NCI-H128 (cell line): ENCODE measurements at regions not wholly inside any gene's neighbourhood (a gene's known extent, or its start where the extent isn't known, plus 50 kb on each side); places are given as distances from the start of the nearest gene placed in this dataset.

Experiments used
- DNase-seq: peaks from one replicate; lab custom pipeline; 2025; ENCODE audit not compliant: unreplicated experiment; lab: John Stamatoyannopoulos, UW

GRCh38 chr22:26891429-26891828 is 234.0 kb downstream of the MIAT start:
- DNase-seq, result no peak

GRCh38 chr22:26892166-26893041 is 235.0 kb downstream of the MIAT start:
- peak; percentile 46 for DNase-seq

GRCh38 chr22:26893173-26894110 is 236.1 kb downstream of the MIAT start:
- peak; percentile 51 for DNase-seq

- no peak for DNase-seq
These were observed 237.0 kb downstream of the MIAT start for GRCh38 chr22:26894362-26894761.

- no peak for DNase-seq
These were observed 237.5 kb downstream of the MIAT start for GRCh38 chr22:26894766-26895485.

GRCh38 chr22:26897384-26897783 is 240.0 kb downstream of the MIAT start:
- no peak for DNase-seq

DNA sequence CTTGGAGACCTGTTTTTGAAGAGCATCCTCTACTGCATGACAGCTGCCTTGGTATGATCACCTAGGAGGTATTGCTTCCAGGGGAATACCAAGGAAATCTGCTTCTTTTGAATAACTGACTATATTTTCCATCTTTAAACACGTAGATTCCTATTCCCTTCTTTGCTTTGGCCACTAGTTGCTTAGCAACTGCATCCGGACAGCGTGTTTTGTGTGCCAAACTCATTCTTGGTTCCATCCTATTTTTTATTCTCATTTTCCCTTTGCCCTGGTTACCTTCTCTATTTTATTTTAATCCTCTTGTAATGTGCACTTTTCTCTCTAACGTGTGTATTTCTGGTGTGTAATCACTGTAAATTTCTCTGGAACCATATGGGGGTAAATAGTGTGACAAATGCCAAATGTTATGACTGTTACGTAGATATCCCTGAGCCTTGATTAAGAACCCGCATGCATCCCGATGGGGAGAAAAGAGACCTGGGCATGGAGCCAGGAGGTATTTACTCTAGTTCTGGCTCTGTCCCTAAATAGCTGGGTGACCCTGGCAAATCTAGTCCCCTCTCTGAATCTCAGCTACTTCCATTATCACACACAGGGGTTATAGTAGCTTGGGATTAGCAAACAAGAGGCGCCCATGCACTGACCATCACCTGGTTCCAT is 241.7 kb downstream of the MIAT start:
- no peak for DNase-seq

DNA sequence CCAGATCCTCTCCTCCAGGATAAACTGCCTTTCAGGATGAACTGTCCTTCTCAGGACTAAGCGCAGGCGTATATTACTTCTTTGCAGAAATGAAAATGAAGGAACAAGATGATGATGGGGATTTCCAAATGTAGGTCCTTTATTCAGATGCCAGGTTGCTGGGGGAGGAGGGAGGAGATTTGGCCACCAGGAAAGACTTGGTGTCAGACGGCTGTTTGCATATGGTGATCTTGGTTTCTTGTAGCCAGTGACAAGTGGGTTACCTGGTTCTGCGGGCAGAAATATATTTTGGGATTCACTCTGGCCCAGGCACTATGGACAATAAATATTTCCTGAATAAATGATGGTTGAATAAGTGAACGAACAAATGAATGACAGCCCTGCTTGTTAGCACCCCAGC is 243.4 kb downstream of the MIAT start:
- DNase-seq, result no peak

- no peak for DNase-seq
These were observed 243.9 kb downstream of the MIAT start for GRCh38 chr22:26901198-26901816.

DNA sequence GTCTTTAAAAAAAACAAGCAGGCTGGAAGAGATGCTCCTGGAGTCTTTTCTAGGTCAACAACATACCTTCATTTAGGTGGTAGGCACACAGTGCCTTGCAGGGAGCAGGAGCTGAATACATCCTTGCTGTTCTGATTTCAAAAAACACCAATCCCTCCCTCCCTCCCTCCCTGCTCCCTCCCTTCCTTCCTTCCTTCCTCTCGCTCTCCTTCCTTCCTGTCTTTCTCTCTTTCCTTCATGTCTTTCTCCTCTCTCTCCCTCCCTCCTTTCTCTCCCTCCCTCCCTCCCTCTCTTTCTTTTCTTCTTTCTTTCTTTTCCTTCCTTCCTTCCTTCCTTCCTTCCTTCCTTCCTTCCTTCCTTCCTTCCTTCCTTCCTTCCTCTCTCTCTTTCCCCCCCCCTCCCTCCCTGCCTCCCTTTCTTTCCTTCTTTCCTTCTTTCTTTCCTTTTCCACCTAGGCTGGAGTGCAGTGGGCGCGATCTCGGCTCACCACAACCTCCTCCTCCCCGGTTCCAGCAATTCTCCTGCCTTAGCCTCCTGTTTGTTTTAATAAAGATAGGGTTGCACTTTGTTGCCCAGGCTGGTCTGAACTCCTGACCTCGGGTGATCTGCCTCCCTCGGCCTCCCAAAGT is 245.1 kb downstream of the MIAT start:
- no peak for DNase-seq

GRCh38 chr22:26903030-26903856 is 245.9 kb downstream of the MIAT start:
- DNase-seq, result no peak

DNA sequence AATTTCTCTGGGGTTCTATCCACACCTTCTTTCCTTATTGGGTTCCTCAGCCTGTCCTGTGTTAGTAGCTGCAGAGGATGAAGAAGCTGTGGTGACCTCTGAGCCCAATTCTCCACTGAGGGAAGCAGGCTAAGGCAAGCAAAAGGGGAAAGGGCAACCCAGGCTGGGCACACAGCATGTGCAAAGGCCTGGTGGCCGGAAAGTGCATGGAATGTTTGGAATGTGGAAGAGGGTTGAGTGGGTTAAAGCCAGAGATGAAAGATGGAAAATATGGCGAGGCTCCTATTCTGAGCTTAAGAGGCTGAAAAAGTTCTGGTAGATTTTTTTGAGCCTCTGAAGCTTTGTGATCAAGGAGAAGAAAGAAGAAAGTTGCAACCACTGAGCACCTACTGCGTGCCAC is 247.1 kb downstream of the MIAT start:
- no peak for DNase-seq

GRCh38 chr22:26905076-26905475 is 247.7 kb downstream of the MIAT start:
- DNase-seq, result no peak

- DNase-seq, result no peak
These were observed 248.3 kb downstream of the MIAT start for GRCh38 chr22:26905640-26906039.

- DNase-seq, result peak; percentile 42
These were observed 249.1 kb downstream of the MIAT start for GRCh38 chr22:26906464-26906863.

DNA sequence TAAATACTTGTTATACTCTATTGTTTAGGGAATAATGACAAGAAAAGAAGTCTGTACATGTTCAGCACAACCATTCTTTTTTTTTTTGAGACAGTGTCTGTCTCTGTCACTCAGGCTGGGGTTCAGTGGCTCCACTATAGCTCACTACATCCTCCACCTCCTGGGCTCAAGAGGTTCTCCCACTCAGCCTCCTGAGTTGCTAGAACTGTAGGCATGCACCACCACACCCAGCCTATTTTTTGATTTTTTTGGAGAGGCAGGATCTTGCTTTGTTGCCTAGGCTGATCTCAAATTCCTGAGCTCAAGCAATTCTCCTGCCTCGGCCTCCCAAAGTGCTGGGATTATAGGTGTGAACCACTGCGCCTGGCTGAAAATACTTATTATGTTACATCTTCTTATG is 250.0 kb downstream of the MIAT start:
- no peak for DNase-seq

- no peak for DNase-seq
These were observed 253.5 kb downstream of the MIAT start for GRCh38 chr22:26910845-26911244.

GRCh38 chr22:26912655-26913345 is 255.4 kb downstream of the MIAT start:
- no peak for DNase-seq
